BE2C (cell line): ENCODE measurements at regions not wholly inside any gene's neighbourhood (a gene's known extent, or its start where the extent isn't known, plus 50 kb on each side); places are given as distances from the start of the nearest gene placed in this dataset.

Source experiments
- DNase-seq: peaks from one replicate; pipeline ENCODE4 v3.0.0-alpha.2; 2020
- H3K27me3 ChIP-seq: fragments of 250-450 bp; sonication (Bioruptor Pico); 2 replicates; pipeline ENCODE4 v1.5.1; 2020; ENCODE audit warnings: mild to moderate bottlenecking
- H3K36me3 ChIP-seq: fragments of 250-450 bp; sonication (Bioruptor Pico); 2 replicates; pipeline ENCODE4 v1.5.1; 2020; ENCODE audit warnings: mild to moderate bottlenecking
- H3K4me1 ChIP-seq: fragments of 250-450 bp; sonication (Bioruptor Pico); 2 replicates; pipeline ENCODE4 v1.5.1; 2020
- H3K4me3 ChIP-seq: 2 replicates; pipeline ENCODE4 v1.5.1; 2011; ENCODE audit warnings: low read depth, low read length
- H3K9me3 ChIP-seq: fragments of 250-450 bp; sonication (Bioruptor Pico); 2 replicates; pipeline ENCODE4 v1.5.1; 2020
- CTCF ChIP-seq: IDR thresholded peaks from 2 replicates; pipeline ENCODE4 v1.5.1; 2012; ENCODE audit warnings: mild to moderate bottlenecking, low read depth, low read length

- Histone ChIP-seq H3K4me3 (no peak overlapping the region), H3K36me3 (no peaks in the 10 kb centered on the region), H3K27me3 (no peaks in the 10 kb centered on the region), H3K4me1 (no peaks in the 10 kb centered on the region), H3K9me3 (no peaks in the 10 kb centered on the region)
- no peak for TF ChIP-seq CTCF
- no peak for DNase-seq
Measured at GRCh38 chr2:221154176-221154575, 417.9 kb downstream of the EPHA4 start.

GRCh38 chr2:221156062-221156734 lies 415.9 kb downstream of the EPHA4 start:
- Histone ChIP-seq H3K9me3 (no peaks in the 10 kb centered on the region), H3K4me1 (no peaks in the 10 kb centered on the region), H3K36me3 (no peaks in the 10 kb centered on the region), H3K27me3 (no peaks in the 10 kb centered on the region), H3K4me3 (no peak overlapping the region)
- DNase-seq = no peak
- TF ChIP-seq CTCF = no peak

GRCh38 chr2:221161186-221161585 lies 410.9 kb downstream of the EPHA4 start:
- no peak for DNase-seq
- H3K9me3 ChIP-seq = no peaks in the 10 kb centered on the region
- no peak overlapping the region for H3K4me3 ChIP-seq
- no peaks in the 10 kb centered on the region for H3K27me3 ChIP-seq
- no peaks in the 10 kb centered on the region for H3K36me3 ChIP-seq
- no peak for TF ChIP-seq CTCF
- H3K4me1 ChIP-seq = no peaks in the 10 kb centered on the region

- DNase-seq = no peak
- TF ChIP-seq CTCF = no peak
Measured at GRCh38 chr2:221166292-221166691, 405.8 kb downstream of the EPHA4 start.

GRCh38 chr2:221167561-221167960 lies 404.5 kb downstream of the EPHA4 start:
- no peaks in the 10 kb centered on the region for H3K27me3 ChIP-seq
- no peak for DNase-seq
- no peaks in the 10 kb centered on the region for H3K36me3 ChIP-seq
- no peak for TF ChIP-seq CTCF
- no peak overlapping the region for H3K4me3 ChIP-seq
- no peaks in the 10 kb centered on the region for H3K9me3 ChIP-seq
- H3K4me1 ChIP-seq = no peaks in the 10 kb centered on the region

More at GRCh38 chr2:221166292-221166691, 405.8 kb downstream of the EPHA4 start:
- no peak overlapping the region for H3K4me3 ChIP-seq
- H3K4me1 ChIP-seq = no peaks in the 10 kb centered on the region
- H3K9me3 ChIP-seq = no peaks in the 10 kb centered on the region
- H3K36me3 ChIP-seq = no peaks in the 10 kb centered on the region
- no peaks in the 10 kb centered on the region for H3K27me3 ChIP-seq

GRCh38 chr2:221169724-221170123 lies 402.4 kb downstream of the EPHA4 start:
- Histone ChIP-seq H3K27me3 (no peaks in the 10 kb centered on the region), H3K36me3 (no peaks in the 10 kb centered on the region), H3K4me3 (no peak overlapping the region), H3K9me3 (no peaks in the 10 kb centered on the region), H3K4me1 (no peaks in the 10 kb centered on the region)
- TF ChIP-seq CTCF = no peak
- DNase-seq = no peak
